Testis (tissue), 2 donors: ENCODE measurements at regions not wholly inside any gene's neighbourhood (a gene's known extent, or its start where the extent isn't known, plus 50 kb on each side); places are given as distances from the start of the nearest gene placed in this dataset.

ENCODE experiments used
- CTCF ChIP-seq, 3 experiments: fragments of 450-650 bp in 2 of 3; fragments of 200-600 bp in 1 of 3; sonication (generic) in 1 of 3; IDR thresholded peaks; one replicate each; pipeline ENCODE4 v1.5.1; 2016 to 2019; ENCODE audit warnings: antibody characterized with exemption in 3 of 3, mild to moderate bottlenecking in 2 of 3, moderate library complexity in 1 of 3
- POLR2A ChIP-seq: fragments of 450-650 bp; IDR thresholded peaks from one replicate; pipeline ENCODE4 v1.6.1; 2017; ENCODE audit warnings: antibody characterized with exemption, mild to moderate bottlenecking, moderate library complexity

GRCh38 chr15:46768287-46768686 lies 949.0 kb upstream of the SEMA6D start:
- no peak for TF ChIP-seq CTCF (IDR thresholded peaks at IDR 0.05)
- TF ChIP-seq POLR2A = no peak
